Left kidney (tissue), 1 donor: ENCODE measurements at regions not wholly inside any gene's neighbourhood (a gene's known extent, or its start where the extent isn't known, plus 50 kb on each side); places are given as distances from the start of the nearest gene placed in this dataset.
"Not testable (repeated sequence)": the region's sequence is repeated elsewhere in the genome, so short reads cannot be mapped to it uniquely, and the experiment has no call there.

Experiments used
- DNase-seq: peaks from one replicate; pipeline ENCODE4 v3.0.0-alpha.2; 2013

DNA sequence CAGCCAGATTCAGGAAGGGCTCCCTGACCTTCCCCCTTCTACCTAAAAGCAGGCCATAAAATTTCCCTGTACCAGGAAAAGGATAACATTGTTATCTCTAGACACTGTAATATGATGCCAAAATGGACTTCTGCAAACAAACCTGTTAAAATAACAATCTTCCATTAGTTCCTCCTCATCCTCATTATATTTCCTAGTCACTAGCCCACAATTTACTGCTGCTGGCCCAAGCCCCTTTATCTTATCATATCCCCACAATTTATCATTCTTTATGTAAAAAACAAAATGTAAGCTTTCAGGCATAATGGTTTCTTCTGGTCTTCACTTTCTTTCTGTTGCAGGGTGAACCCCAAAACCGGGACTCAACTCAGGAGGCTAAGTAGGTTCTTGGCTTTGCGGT, 1132.1 kb upstream of the CNTN5 start:
- no peak for DNase-seq

DNA sequence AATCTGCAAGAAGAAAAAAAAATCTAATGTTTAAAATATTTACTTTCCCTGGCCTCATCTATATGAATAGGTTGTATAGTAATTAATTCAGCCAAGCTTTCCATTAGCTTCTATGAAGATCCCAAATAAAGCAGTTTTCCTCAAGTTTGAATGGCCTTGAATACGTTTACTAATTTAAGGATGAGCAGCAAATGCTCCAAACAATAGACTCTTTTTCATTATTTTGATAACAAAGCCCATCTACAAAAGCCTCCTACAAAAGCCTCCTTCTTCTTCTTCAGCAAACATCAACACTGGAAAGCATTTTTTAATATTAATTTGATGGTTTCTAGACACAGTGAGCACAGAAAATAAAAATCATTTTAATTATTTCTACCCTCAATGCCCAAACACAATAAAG, 1130.3 kb upstream of the CNTN5 start:
- DNase-seq, result no peak

DNA sequence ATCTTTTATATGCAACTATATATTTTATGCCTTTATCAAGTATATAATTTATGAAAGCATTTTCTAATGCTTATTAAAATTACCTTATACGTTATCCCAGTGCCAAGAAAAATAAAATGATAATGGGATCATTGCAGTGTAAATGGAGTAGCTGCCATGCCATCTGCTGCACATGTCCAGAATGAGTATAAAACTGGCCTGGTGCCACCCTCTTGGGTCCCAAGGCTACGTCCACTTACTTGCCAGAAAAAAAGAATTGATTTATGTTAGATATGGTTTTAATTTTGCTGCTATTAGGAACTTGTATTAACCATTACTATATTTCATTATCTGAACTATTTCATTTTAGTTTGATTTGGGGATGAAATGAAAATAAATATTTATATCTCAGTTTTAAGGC, 1127.1 kb upstream of the CNTN5 start:
- no peak for DNase-seq

DNA sequence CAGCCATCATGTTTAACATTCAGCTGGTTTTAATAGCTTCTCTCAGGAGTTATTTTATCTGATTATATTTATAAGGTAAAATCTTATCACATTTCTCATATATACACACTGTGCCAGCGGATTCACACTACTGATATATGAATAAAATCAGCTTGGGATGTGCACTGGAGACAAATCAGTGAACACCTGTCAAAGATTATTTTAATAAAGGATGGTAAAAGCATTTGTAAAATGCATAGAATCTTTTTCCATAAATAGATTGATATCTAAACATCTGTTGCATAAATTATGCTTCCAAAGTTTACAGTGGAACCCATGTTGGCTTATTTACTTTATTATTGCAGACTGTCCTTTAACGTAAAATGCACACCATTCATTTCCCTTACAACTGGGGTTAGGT, 1125.8 kb upstream of the CNTN5 start:
- DNase-seq, result no peak

DNA sequence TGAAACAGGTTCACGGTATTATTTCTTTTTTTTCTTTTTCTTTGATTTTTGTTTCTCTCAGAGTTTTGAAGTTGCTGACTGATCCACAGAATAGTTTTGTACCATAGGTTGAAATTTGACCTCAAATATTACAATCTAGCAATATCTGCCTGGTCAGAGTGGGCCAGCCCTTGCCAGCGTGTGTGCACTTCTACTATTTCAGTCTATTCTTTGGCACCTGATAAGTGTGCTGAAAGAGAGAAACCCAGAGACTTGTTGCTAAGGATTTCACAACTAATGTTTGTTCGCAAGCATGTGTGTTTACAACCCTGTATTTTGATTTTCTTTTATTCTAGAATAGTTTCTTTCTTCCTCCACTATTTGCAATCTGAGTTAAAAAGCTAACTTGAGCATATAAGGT, 1125.2 kb upstream of the CNTN5 start:
- DNase-seq, result no peak

DNA sequence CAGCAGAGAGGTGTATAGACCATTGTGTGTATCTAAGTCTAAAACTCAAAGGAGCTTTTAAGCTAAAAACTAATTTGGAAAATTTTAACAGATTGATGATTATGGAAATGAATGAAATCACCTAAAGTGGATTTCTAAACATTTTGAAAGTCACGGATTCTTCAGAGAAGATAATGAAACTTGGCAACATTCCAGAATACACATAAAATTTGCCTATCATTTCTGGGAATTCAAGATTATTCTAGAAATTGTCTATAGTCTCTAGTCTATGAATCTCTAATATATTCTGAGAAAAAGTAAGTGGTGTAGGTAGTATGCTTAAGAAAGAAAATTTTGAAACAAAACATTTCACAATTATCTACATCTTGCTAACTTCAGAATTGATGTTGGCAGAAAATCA, 1117.9 kb upstream of the CNTN5 start:
- DNase-seq, result no peak

DNA sequence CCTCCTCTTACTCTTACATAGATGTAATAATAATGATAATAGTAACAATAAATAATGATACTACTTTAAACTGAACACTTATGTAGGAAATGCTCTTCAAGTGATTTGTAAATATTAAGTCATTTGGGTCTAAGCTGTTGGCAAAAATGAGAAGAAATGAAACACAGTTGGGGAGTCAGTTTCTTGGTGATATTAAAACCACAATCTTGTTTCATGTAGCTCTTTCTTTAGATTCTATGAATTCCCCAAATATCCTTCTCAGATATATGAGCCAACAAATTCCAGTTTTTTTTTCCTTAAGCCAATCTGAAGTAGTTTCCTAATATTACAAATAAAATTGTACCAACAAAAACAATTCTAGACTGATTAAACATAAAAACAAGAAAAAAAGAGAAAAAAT, 1115.6 kb upstream of the CNTN5 start:
- no peak for DNase-seq

DNA sequence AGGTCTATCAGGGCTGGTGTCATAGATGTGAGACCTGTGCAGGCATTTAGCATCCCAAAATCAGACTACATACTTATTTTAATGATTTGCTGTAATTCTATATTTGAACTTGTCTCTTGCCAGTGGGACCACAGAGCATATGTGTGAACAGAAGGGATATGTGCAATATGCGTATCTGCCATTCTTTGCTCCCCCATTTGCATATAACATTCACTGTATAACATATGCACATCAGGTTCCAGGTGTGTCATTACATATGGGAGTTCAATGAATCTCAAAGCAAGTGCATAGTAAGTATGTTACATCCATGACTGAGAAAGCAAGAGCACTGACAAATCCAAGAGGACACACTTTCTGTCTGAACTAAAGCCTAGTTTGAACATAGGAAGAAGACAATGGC, 1115.1 kb upstream of the CNTN5 start:
- no peak for DNase-seq

DNA sequence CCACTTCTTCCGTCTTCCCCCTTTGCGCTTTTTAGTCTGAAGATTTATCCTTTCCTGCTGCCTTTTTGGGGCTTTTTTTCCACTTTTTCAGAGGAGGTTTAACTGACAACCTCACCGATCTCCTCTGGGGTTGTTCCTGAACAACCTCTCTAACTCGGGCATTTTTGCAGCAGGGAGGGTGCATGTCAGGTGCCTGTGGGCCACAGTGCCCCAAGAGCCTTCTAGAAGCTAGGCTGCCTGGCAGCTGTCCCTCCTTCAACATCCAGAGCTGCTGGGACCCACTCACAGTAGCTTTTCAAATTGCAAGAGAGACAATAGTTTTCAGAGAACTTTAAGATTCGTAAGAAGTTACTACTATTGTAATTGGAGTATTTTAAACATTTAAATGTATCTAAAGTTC, 1112.4 kb upstream of the CNTN5 start:
- DNase-seq, result peak; percentile 1

DNA sequence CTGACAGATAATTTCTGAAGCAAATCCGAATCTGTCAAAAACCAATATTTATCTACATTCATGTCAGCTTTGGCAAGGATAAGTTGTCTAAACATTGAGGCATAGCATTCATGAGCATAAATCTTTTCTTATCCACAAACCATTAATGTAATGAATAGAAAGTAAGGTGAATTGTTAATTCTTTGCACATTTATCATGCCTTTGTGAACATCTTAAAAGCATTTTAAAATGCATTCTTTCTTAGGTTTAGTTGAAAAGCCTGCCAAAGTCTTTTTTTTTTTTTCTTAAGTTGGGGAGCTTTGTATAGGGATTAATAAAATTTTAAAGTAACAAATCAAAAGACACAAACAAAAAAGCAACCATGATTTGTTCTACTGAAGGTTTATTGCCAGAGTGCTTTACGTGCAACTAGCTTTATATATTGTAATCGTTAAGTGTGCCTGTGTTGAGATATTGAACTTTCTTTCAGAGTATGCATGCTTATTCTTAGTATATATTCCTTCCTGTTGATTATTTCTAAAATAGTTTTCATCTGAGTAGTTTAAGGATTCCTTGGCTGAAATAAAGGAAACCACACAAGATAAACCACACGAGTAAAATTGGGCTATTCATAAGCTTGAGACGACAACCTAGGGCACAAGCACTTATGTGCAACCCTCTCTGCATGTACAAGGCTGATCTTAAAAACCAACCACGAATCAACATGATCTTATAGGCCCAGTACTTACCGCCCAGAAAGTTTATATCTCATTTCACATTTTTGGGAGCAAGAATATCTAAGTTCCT, 1110.9 kb upstream of the CNTN5 start:
- DNase-seq, result peak; percentile 54

DNA sequence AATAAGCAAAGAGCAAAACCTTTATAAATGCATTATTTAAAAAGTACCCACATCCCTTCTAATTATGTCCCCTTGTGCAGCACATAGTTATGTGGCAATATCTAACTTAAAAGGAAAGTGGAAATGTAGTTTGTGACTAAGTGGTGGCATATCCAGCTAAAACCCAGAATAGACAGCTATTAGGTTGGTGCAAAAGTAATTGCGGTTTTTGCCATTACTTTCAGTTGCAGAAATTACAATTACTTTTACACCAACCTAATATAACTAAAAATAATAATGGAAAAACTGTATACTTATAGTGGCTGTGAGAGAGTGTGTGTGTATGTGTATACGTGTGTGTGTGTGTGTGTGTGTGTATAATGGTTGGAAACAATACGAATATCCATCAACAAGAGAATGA, 1108.1 kb upstream of the CNTN5 start:
- DNase-seq, result no peak

DNA sequence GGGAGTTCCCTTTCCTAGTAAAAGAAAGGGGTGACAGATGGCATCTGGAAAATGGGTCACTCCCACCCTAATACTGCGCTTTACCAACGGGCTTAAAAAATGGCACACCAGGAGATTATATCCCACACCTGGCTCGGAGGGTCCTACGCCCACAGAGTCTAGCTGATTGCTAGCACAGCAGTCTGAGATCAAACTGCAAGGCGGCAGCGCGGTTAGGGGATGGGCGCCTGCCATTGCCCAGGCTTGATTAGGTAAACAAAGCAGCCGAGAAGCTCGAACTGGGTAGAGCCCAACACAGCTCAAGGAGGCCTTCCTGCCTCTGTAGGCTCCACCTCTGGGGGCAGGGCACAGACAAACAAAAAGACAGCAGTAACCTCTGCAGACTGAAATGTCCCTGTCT, 1097.8 kb upstream of the CNTN5 start:
- not testable (repeated sequence) for DNase-seq

DNA sequence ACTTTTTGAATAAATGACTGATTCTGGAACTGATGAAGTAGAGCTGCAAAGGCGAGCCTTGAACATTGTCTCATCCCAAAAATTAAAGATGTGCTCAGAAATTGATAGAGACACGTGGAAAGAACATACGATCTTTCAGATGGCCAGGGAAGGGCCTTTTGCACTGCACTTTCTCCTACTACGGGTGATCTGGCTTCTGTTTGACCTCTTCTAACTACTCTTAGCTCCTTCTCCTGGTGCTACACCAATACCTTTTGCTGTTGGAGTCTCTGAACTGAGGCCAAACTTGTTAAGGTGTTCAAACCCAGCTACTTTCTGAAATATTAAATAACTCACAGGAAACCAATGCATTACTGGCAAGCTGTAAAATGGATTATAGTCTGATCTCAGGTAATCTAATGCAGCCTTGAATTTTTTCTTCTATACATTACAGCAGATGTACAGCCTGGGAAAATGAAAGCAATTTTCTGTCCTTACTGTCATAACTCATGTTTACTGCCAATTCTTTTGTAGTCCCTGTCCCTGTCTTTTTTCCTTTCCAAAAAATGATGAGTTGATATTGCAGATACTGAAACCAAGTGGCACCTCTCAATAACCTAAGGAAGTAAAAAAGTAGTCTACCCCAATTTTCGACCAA, 1086.1 kb upstream of the CNTN5 start:
- DNase-seq, result no peak

DNA sequence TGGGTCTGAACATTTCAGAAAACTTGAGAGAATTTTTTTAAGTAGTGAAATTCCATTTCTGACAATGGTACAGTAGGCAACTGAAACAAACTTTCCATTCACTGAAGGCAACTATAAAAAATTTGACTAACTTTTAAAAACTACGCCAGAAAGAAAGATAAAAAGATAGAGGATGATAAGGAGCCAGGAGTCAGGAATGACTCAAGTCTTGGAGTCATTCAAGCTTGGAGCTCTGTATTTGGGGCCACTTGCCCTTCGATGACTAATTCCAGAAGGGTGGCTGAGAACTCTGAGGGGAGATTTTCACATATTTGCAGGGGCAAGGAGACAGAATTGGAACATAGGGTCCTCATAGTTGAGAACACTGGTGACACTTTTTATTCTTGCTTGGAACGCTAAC, 1083.2 kb upstream of the CNTN5 start:
- no peak for DNase-seq

DNA sequence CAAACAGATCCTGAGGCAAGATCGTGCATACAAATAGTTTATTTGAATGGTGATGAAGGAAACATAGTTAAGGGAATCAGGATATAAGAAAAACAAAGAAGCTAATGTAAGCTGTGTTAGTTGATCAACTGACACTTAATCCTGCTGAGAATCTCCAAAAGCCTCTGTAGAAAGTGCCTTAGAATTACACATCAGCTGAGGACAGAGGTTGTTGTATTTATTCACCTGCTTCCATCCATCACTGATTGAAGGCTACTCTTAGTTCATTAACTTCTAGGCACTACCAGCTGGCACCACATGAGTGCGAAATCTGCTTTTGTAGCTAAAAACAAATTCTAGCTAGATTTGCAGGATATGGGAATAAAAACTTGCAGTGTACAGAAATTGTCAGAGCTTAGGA, 1082.0 kb upstream of the CNTN5 start:
- no peak for DNase-seq

DNA sequence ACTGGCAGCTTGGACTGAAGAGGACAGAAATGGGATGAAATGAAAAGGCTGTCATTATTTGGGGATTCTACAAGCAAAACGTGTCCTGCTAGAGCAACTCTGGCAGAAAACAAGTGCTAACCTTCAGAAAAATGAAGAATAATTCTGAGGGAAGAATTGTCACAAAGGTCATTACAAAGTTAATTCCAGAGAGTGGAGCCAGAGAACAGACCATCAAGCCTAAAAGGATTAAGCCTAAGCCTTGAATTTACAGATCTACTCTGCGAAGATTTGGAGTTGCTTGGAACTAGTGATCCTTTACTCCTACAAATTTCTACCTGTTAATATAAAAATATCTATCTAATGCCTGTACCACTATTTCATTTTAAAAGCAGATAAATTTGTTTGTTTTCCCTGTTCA, 1077.3 kb upstream of the CNTN5 start:
- no peak for DNase-seq

DNA sequence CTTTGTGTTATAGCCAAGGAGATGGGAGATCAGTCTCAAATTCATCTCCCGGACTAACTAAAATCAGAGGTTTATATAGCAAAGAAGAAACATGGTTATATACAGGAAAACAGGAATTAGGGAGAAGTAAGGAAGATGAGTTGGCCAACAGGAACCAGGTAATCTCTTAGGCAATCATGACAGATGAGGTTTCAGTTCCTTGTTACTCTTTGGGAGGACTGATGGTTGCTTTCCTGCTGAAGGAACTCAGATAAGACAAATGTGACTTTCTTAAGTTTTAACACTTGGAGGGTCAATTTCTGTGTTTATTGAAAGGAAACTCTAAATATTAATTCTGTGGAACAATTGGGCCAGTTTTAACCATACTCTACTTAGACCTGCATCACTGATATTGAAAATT, 1072.0 kb upstream of the CNTN5 start:
- no peak for DNase-seq

DNA sequence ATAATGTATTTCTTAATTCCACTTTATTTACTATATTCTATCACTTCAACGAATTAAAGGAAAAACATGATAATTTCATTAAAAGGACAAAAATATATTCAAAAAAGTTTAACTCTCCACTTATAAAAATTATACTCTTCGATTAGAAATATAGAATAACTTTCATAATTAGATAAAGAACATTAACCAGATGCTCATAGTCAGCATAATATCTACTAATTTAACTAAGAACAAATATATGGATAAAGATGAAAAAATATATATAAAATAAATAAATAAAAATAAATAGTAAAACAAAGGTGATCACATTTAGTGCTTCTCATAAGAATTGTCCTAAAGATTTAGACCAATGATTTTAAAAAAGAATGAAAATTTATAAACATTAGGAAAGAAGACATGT, 1065.2 kb upstream of the CNTN5 start:
- DNase-seq, result no peak

DNA sequence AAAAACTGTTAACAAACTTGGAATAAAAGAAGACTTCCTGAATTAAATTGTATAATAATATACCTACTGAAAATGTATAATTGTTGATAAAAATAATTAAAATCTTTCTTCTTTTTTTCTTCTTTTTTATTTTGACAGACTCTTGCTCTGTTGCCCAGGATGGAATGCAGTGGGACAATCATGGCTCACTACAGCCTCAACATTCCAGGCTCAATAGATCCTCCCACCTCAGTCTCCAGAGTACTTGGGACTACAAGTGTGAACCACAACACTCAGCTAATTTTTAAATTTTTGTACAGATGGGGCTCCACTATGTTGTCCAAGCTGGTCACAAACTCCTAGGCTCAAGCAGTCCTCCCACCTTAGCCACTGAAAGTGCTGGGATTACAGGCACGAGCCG, 1063.8 kb upstream of the CNTN5 start:
- no peak for DNase-seq

DNA sequence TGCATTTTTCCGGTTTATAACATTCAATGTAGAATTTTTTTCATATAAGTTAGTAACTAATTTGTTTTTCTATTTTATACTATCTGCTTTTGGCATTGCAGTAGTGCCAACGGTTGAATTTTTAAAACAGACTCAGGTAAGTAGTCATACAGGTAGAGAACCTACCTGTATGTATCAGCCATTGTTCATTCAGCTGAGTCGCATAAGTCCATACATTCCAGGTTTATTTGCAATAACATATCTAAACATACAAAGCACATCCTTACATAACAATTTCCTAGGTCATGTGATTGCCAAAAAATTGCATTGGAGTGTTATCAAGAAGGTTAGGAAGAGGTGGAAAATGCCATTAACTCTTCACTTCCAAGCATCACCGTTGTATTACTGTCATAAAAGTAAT, 1059.3 kb upstream of the CNTN5 start:
- DNase-seq, result no peak

DNA sequence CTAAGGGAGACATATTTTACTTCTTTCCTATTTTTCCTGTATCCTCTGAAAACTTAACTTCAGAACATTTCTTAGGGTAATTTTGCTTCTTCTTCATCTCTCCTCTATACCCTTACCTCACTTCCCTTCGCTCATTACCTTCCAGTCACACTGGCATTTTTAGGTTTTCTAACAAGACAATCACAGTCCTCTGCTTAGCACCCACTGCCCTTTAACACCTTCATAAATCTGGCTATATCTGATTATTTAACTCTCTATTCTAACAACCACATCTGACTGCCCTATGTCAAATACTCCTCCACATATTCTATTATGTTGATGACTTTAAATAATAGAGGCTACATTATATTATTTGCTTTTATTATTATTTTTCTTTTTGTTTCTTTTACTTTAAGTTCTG, 1058.0 kb upstream of the CNTN5 start:
- DNase-seq, result no peak

DNA sequence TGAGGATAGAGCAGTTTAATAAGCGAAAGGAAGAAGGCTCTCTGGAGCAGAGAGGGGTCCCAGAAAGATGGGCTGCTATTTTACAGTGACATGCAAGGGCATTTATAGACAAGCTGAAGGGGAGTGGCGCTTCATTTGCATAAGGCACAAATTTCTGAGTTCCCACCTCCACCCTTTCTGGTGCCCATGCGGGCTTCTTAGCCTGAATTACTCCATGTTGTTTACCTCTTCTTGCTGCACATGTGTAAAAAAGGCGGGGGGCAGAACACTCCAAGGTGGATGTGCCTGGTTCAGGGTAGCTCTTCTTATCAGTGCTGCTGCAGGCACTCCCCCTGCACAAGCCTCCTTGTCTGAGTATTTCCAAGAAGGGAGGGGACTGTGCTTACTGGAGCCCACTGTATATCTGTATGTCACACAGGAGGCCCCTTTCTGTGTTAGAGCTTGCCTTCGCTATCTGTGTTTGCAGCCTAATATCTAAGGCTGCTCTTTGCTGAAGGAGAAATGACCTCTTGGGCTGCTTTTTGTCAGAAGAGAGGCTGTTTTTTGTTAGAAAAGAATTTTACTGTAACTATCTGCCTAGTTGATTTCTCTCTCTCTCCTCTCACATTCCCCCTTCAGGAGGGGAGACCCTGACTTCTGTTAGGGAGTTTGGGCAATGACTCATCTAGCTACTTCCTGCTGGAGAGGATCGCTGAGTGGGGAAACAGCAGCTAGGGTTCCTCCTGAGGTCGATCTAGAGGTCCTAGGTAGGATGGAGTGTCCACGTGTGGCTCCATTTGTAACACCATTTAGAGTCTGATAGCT, 1057.0 kb upstream of the CNTN5 start:
- no peak for DNase-seq

DNA sequence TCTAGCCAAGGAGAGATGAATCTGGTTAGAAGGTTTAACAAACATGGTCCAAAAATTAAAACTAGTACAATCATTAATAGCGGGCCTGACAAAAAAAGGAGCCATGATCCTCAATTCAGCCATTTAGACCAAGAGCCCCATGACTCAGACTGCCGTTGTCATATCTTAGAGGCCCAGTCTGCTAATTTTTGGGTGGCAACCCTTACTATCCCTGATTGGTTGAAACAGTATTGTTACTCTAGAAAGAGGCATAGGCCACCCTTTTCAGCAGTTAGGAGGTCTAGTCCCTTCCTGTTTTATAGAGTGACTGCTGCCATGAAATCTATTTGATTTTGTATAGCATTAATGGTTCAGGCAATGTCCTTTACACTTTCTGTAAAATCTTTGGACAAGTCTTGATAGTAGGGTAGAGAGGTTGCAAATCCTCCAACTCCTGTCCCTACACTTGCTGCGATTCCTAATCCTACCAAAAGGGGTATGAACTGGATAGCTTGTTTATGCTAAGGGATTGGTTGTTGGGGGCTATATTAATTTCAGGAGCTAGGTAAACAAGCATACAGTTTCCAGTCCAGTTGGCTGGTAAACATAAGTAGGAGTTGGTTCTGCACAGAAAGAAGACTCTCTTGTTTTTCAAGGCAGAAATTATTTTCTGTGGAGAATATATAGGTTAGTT, 1056.3 kb upstream of the CNTN5 start:
- no peak for DNase-seq
